GM12872 (cell line): ENCODE measurements at regions not wholly inside any gene's neighbourhood (a gene's known extent, or its start where the extent isn't known, plus 50 kb on each side); places are given as distances from the start of the nearest gene placed in this dataset.

Experiments used
- CTCF ChIP-seq: IDR thresholded peaks from 3 replicates; pipeline ENCODE4 v1.5.1; 2011; ENCODE audit warnings: low read depth, mild to moderate bottlenecking, low read length, moderate library complexity; ENCODE audit not compliant: insufficient read depth

- no peak for TF ChIP-seq CTCF
These were observed 715.7 kb upstream of the ZP4 start for GRCh38 chr1:238606457-238606856.

DNA sequence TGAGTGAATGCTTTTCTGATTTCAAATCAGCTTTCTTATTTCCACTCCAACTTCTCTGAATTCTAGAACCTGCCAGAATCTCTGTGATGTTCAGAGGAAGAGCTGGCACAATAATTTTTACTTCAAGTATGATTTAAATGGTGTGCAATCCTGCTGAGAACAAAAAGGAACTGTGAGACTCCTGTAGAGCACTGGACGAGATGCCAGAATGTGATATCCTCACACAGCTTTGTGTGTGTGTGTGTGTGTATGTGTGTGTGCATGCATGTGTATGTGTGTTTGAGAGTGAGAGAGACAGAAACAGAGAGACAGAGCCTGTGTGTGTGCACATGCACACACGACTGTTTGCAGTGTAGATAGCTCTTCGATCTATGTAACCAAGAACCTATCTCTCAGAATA is 713.6 kb upstream of the ZP4 start:
- TF ChIP-seq CTCF = no peak

DNA sequence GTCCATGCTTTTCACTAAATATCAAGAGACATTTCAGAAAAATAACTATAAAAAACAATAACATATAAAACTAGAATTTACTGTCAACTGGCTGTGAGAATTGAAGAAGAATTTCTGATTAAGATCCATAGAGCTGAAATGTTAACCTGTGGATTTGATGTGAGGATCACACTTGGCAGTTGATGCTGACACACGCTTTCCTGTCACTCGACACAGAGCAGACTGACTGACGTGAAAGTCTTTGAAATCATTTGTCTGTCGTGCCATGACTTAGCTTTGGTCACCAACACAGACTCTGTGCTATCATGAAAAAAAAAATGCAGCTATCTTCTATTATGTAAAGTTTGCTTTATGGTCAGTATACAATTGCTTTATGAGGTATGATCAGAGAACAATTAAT is 706.0 kb upstream of the ZP4 start:
- no peak for TF ChIP-seq CTCF

DNA sequence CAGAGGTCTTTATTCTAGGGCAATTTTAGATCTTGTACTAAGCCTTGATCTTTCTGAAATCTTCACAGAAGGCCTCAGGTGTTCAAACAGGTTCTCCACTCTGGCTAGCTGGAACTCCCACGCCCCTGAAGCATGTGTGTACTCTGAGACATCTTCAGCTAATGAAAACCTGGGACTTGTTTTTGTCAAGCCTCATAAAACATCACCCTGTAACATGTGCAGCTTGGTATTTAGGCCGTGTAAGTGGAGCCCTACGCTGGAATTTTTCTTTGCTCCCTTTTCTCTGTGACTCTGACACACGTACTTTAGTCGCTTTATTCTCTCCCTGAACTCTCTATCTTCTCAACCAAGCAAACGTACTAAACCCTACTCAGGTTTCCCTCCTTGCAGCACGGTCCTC is 701.9 kb upstream of the ZP4 start:
- no peak for TF ChIP-seq CTCF

DNA sequence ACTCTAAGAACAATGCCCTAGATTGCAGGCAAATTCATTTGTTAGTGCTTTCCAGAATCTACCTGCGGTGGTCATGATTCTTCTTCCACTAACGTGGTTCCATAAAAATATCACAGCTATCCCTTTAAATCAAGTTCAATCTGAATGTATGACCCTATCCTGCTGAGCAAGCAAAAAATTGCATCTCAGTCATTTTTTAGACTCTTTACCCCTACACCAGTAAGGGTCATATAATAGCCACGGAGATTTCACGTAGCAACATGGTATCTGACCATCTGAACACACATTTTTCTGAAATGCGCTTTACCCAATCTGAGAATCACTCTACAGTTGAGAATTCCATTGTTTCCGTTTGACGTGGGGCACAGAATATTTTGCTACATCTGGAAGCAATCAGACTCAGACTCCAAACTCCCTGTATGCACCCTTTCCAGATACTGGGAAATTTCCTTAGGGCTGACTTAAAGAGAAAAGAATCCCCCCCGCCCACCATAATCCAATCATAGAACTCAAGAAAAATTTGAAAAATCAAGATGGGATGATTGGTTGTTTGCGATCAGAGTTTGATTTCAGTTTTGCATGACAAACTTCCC is 699.2 kb upstream of the ZP4 start:
- TF ChIP-seq CTCF = no peak

- no peak for TF ChIP-seq CTCF
These were observed 692.1 kb upstream of the ZP4 start for GRCh38 chr1:238582816-238583215.

DNA sequence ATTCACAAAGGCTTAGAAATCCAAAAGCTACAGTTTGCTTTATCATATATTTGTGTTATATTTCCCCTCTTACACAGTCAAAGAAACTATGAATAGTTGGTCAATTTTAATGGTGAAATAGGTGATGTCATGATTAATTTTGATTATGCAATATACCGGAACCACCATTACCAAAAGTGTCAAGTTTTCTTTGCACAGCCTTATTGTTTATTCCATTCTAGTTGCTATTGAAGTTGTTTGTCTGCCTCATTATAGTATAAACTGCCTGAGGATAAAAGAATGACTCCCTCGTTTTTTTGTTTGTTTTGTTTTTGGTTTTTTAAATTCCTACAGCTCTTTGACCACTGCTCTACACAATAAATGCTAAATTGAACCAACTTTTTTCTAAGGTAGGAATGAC is 690.6 kb upstream of the ZP4 start:
- TF ChIP-seq CTCF = no peak
